ENCODE measurements at regions not wholly inside any gene's neighbourhood (a gene's known extent, or its start where the extent isn't known, plus 50 kb on each side); places are given as distances from the start of the nearest gene placed in this dataset.
"Not testable (repeated sequence)": the region's sequence is repeated elsewhere in the genome, so short reads cannot be mapped to it uniquely, and the experiment has no call there.

GRCh38 chr4:126364311-126364911 lies 1049.7 kb downstream of the FAT4 start:
- no peak for DNase-seq

DNA sequence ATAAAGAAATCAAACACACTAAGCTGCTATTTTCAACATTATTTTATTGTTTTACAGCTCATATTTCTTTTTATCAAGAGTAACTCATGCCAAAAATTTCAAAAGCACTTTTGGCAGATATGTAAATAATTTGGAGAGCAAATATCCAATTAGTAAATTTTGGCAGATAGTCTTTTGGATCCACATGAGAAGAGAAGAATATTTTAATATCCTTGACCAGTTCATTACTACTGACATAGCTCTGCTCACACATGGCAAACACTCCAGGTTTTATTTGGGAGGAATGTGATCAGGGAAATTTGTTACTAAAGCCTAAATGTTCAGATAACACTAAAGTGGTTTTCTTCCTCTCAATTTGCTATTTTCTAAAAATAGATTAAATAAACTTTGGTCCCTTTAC lies 1054.3 kb downstream of the FAT4 start:
- no peak for DNase-seq

- DNase-seq, result no peak
Measured at GRCh38 chr4:126372634-126373033, 1057.9 kb downstream of the FAT4 start.

- DNase-seq, result no peak
Measured at GRCh38 chr4:126375462-126376054, 1060.8 kb downstream of the FAT4 start.

DNA sequence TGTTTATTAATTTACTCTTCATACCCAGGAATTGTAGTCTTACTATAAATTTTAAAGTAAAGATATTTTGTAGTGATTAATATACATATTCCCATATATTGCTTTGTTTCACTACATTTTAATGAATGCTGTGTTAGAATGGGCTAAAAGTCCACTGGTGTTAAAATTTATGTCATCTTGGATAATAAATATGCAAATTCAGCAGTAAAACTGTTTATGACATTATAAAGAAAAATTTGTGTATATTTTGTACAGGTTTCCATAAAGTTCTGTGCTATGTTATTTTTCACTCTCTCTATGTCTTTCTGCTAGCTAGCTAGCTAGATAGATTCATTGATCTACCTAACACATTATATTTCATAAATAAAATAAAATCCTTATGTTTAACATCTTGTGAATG lies 1071.2 kb downstream of the FAT4 start:
- no peak for DNase-seq

- no peak for DNase-seq
Measured at GRCh38 chr4:126386512-126386911, 1071.8 kb downstream of the FAT4 start.

GRCh38 chr4:126395664-126396063 lies 1080.9 kb downstream of the FAT4 start:
- no peak for DNase-seq

DNA sequence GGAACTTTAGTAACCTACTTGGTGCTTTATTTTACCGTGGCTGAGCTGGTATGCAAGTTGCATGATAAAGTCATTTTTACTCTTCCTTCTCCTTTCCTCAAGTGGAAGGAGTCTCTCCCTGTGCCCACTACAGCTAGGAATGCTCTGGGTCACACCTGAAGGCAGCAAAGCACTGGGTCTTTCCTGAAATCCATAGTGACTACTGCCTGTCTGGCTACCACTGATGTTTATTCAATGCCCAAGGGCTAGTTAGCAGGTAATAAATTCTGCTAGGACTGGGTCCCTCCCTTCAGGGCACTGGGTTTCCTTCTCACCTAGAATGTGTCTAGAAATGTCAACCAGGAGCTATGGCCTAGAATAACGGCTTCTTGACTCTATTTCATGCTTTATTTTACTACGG lies 1081.4 kb downstream of the FAT4 start:
- DNase-seq, result no peak

DNA sequence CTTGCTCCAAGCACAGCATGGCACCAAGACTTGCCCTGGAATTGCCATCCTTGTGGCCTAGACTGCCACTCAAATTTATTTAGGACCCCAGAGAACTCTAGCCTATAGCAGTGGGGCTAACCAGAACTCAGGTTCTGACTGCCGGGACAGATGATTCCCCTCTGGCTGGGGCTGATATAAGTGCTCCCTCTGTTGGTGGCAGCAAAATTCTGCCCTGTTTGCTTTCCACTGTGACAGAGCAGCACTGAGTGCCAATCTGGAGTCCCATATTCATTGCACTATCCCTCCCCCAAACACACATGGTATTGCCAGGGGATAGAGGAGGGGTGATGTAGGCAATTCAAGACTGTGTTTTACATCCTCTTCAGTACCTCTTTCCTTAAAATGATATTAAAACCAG lies 1081.9 kb downstream of the FAT4 start:
- DNase-seq, result no peak

GRCh38 chr4:126404549-126404948 lies 1089.8 kb downstream of the FAT4 start:
- no peak for DNase-seq

DNA sequence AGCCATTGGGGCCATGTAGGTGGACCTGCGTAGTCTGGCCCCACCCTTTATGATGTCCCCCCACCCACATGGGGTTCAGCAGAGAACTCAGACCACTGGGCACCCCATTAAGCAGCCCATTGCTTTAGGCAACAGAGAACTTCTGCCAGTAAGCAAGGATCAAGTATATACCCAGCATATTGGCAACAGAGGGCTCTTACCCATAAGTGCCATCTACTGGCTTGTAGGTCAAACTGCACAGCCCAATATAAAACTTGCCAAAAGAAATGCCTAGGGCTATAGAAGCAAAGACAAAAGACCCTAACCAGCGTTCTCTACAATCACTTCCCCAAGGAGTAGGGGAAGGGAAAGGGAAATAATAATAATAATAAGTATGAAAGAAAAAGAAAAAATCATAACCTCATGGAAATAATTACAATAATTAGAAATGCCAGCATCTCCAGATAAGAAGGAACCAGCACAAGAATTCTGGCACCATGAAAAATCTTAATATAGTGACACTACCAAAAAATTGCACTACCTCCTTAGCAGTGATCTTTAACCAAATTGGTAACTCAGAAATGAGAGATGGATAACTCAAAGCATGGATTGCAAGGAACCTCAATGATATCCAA lies 1090.7 kb downstream of the FAT4 start:
- peak in 1 of 3 experiments; percentile 25 for DNase-seq

DNA sequence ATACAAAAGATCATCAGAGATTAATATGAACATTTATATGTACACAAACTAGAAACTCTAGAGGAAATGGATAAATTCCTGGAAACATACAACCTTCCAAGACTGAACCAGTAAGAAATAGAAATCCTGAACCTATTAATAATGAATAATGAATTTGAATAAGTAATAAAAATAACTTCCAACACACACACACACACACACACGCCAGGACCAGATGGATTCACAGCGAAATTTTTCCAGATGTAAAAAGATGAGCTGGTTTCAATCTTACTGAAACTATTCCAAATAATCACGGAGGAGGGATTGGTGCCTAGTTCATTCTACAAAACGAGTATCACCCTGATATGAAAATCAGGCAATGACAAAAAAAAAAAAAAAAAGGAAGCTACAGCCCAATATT lies 1095.0 kb downstream of the FAT4 start:
- no peak for DNase-seq

DNA sequence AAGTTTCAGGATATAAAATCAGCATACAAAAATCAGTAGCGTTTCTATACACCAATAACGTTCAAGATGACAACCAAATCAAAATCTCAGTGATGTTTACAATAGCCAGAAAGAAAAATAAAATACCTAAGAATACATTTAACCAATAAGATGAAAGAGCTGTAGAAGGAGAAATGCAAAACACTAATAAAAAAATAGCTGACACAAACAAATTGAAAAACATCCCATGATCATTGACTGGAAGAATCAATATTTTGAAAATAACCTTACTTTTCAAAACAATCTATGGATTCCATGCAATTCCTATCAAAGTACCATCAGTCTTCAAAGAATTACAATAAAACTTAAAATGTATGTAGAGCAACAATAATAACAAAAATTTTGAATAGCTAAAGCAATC lies 1096.3 kb downstream of the FAT4 start:
- DNase-seq, result no peak

- not testable (repeated sequence) for DNase-seq
Measured at GRCh38 chr4:126412310-126412709, 1097.6 kb downstream of the FAT4 start.

- DNase-seq, result no peak
Measured at GRCh38 chr4:126414741-126415140, 1100.0 kb downstream of the FAT4 start.

DNA sequence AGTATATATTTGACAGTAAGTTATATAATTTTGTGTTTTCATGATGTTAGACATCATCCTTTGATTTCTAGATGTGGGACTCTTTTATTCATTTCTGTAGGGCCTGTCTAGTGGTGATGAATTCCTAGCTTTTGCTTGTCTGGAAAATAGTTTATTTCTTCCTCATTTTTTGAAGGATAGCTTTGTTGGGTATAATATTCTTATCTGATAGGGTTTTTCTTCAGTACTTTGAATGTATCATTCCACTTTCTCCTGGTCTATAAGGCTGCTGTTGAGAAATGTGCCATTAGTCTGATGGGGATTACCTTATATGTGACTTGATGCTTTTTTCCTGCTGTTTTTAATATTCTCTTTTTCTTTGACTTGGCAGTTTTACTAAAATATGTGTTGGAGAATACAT lies 1104.5 kb downstream of the FAT4 start:
- no peak for DNase-seq

DNA sequence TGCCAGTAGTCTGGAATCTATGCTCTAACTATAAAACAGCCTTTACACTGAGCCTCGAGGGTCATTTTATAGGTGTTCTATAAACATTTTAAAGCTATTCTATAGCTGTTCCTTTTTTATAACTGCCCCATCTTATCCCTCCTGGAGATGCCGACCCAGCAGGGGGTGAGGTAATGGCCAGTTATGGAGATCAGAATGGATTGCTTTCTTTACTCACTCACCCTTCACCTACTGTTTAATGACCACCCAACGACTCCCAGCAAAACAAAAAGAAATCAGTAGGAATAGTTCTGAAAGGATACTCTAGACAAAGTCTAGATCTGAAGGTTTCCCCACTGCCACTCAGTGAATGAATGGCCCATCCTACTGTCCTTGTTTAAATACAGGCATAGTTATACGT lies 1113.1 kb downstream of the FAT4 start:
- DNase-seq, result peak in 2 of 3 experiments; percentile 10 to 65

DNA sequence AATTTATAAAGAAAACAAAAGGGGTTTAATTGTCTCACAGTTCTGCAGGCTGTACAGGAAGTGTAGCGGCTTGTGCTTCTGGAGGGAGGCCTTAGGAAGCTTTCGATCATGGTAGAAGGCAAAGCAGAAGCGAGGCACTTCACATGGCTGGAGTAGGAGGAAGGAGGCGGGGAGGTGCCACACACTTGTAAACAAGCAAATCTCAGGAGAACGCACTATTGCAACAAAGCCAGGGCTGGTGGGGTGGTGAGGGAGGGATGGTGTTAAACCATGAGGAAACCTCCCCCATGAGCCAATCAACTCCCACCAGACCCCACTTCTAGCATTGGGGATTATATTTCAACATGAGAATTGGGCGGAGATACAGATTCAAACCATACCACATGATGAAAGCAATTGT lies 1116.3 kb downstream of the FAT4 start:
- DNase-seq, result no peak

DNA sequence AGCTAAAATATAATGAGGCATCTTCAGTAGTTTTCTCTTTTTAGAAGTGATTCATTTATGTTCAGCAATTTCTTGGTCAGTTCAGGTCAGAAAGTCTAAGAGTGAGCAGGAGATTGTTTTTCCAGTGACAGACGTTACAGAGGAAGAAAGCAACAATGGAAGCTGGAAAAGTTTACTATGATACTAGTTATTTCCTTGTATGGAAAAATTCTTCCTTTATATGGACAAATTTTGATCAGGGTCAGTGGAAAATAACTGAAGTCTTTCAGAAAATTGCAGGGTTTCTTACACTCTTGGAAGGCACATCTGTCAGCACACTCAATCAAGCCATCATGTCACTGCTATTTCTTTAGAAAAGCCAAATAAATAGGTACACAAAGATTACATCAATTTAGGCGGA lies 1120.7 kb downstream of the FAT4 start:
- peak in 1 of 3 experiments; percentile 6 for DNase-seq

- no peak for DNase-seq
Measured at GRCh38 chr4:126440297-126440696, 1125.5 kb downstream of the FAT4 start.

GRCh38 chr4:126441173-126442035 lies 1126.6 kb downstream of the FAT4 start:
- DNase-seq, result no peak

DNA sequence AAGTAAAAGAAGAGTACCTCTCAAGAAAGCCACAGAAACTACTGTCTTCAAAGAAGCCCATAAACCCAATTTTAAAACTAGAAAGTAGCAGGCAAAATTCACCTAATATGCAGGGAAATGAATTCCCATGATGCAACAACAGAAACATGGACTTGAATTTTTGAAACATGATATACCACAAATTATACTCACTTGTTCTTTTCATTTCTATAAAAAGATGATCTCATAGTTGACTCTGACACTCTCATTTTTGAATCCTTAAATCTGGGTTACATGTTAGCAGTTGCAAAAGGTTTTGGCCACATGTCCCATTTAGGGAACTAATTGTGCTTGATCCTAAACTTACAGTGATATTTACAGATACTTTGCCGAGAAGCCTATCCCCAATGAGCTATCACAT lies 1130.8 kb downstream of the FAT4 start:
- DNase-seq, result no peak

- DNase-seq, result no peak
Measured at GRCh38 chr4:126446917-126447316, 1132.2 kb downstream of the FAT4 start.

Measured in NCI-H1417 (cell line).